NCI-H2081 (cell line): ENCODE measurements at regions not wholly inside any gene's neighbourhood (a gene's known extent, or its start where the extent isn't known, plus 50 kb on each side); places are given as distances from the start of the nearest gene placed in this dataset.

ENCODE experiments used
- DNase-seq, 2 experiments: peaks; one replicate each; lab custom pipeline; 2025; lab: John Stamatoyannopoulos, UW

DNA sequence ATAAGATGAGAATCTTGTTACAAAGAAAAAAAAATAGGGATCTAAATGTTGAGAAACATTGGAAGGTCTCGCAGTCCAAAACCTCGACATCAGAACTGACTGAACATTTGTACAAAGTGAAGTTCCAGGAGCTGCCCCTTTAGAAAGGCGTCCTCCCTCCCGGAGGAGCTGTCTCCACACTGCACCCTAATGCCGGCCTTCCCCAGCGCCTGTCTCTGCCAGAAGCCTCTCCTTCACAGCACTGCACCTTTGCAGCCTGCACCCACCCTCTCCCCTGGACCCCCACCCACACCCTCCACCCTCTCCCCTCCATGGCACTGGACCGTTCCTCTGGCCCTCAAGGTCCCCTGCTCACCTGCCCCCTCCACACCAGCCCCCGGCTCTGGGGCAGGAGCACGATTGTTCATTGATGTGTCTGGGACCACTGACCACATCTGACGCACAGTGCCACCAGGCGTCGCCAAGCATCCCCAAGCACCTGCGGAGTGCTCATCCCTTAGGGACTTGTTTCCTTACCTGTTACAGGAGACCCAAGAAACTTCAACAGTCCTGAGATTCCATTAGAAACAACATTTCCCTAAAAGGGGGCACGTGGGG, 90.3 kb upstream of the SNTG2 start:
- no peak for DNase-seq

DNA sequence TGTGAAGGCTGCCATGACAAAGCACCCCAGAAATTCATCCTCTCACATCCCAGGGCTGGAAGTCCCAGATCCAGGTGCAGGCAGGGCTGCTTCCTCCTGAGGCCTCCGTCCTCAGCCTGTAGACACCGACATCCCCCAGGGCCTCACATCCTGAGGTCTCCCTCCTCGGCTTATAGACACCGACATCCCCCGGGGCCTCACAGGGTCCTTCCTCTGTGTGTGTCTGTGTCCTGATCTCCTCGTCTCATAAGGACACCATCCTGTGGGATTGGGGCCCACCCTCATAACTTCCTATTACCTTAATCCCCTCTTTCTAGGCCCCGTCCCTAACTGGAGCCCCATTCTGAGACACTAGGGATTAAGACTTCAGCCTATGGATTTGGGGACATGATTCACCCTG, 92.0 kb upstream of the SNTG2 start:
- no peak for DNase-seq

DNA sequence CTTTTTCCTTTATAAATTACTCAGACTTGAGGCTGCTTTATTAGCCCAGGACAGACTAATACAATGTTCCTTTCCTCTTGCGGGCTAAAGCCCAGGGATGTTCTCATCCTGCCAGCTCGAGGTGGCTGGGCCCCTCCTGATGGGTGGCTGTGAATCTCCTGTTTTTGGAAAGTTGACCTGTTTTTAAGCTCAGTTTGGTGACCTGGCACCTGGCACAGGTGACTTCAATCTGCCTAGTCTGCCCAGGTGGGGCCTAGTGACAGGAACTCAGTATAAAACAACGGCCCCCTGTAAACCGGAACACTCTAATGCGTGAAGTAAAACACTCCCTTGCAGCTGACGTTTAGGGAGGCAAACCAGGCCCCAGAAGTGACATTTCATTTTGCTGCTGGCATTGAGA, 92.7 kb upstream of the SNTG2 start:
- no peak for DNase-seq

DNA sequence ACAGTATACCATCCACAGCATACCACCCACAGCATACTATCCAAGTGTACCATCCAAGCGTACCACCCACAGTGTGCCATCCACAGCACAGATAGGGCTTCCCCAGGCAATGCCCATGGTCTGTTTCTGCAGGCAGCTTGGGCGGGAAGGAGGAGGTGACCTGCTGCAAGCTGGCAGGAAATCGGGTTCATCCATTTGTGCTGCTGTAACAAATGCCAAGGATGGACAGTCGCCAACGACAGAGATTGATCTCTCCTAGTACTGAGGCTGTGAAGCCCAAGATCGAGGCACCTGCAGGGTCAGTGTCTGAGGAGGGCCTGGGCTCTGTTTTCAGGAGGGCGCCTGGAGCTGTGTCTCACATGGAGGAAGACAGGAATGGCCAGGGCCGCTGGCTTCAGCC, 93.6 kb upstream of the SNTG2 start:
- DNase-seq = no peak

DNA sequence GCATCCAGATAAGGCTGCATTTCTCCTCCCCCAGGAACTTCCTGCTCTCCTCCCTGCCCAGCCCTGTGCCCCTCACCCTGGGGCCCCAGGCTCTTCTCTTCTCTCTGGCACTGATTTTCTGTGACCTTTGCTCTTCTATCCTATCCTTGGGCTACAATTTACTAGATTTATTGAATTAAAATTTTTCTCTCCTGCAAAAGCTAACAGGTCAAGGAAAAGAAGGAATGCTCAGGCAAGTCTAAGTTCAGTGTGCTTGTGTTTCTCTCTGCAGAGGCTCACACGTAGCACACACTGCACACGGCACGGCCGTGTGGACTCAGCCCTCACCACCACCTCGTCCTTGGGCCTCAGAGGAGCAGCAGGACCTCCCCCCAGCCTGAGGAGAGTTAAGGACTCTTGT, 94.2 kb upstream of the SNTG2 start:
- no peak for DNase-seq

DNA sequence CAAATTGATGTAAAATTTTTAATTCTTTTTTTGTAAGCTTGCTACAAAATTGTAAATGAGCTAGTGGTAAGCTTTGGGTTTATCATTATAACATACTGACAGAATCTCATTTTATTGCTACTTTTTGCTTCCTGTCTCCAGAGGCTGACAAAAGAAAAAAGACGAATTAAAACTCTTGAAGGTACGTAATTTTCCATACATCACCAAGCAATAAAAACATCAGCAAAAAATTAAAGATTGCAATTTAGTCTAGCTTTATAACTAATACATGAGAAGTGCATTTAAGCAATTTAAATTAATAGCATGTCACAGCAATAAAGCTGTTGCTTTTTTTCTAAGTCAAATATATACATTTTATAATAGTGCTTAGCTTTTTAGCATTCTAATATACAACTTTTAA, 94.6 kb upstream of the SNTG2 start:
- DNase-seq = no peak

DNA sequence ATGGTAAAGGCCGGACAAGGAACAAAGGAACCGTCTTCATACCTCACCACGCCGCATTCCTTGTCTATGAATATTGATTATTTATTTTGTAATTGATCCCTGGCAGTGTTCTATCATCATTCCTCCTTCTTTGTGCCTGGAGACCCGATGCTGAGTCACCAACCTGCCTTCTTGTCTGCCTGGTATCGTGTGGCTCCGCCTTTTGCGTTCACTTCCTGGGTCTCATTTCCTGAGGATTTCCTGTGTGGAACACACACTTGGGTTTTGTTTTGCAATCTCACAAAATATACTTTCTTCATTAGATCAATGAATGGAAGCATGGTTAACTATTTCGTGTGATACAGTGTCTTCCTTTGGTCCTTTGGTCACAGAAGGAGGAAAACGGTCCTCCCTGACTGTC, 95.5 kb upstream of the SNTG2 start:
- DNase-seq = no peak

DNA sequence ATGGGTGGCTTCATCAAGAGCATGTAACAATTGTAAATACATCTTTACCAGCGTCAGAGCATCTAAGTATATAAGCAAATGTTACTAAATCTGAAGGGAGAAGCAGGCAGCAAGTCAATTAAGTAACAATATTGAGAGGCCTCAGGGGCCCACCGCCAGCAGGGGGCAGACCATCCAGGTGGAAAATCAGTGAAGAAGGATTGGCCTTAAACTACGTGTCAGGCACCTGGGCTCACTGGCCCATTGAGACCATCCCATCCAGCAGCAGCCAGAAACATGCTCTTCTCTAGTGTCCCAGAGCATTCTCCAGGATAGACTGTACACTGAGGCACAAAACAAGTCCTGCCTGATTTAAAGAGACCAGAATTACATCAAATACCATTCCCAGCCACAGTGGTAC, 96.2 kb upstream of the SNTG2 start:
- peak; percentile 3 to 41 for DNase-seq

DNA sequence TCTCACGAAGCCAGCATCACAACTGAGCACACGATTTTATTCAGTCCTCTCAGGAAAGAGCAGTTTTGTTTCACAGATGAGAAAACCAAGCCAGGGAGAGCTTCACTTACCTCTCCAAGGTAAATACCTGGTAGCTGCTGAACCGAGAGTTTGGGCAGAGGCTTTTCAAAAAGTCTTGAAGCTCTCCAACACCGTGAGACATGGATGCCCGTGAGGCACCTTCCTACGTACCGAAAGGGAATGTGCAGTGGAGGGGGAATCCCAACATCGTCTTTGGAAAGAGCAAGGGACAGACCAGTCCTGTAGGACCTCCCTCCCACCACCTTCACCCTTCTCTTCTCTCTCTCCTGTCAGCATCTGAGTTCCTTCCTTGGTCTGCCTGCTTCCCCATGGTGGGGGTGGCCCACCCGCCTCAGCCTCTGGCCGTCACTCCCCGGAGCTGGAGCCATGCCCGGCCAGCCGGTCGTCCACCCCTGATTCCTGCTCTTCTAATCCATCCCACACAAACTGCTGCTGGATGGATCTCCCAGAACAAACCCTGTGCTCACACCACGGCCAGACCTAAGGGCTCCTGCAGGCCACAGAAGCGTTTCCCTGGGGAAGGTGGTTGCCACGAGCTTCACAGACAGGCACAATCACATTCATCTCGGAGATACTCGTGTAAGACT, 97.3 kb upstream of the SNTG2 start:
- no peak for DNase-seq

DNA sequence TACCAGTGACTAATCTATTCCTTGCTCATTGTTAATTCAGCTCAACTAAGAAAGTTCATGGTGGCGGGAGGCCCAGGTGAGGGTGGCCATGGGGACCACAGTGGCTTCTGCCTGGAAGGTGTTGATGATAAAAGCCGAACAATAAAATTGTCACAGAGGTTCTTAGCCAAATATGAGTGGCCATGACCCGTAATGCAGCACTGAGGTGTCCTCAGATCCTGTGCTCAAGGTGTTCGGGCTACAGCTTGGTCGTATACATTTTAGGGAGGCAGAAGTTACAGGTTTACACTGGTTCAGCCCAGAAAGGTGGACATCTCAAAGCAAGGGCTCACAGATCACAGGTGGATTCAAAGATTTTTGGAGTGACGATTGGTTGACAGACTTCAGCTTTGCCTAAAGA, 98.5 kb upstream of the SNTG2 start:
- DNase-seq = no peak

DNA sequence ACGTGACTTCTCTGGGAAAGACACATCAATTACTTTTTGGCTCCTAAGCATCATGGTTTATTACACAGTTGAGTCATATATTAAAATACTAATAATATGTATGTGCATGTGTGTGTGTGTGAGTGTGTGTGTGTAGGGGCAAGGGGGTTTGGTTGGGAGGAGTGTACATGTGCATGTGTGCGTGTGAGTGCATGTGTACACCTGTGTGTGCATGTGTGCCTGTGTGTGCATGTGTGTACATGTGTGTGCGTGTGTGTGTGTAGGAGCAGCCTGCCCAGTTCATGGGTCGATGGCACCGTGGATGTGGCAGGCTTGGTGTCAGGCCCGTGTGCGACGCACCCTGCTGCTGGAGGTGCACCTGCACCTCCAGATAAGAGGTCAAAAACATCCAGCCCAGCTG, 99.0 kb upstream of the SNTG2 start:
- DNase-seq = no peak

DNA sequence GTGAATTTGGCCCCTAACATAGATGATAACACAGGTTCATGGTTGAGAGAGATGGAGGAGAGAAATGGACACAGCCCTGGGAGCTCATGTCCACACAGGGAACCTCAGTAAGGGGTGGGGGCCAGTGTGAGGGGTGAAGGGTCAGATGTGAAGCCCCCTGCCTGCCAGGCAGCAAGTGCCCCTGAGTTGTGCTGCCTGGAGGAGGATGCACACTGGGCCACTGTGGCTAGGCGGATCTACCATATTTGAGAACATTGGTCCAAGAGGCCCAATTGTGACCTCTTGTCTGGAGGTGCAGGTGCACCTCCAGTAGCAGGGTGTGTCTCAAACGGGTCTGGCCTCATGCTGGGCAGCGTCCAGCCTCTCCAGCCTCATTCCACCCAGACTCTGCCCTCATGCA, 99.6 kb upstream of the SNTG2 start:
- no peak for DNase-seq

DNA sequence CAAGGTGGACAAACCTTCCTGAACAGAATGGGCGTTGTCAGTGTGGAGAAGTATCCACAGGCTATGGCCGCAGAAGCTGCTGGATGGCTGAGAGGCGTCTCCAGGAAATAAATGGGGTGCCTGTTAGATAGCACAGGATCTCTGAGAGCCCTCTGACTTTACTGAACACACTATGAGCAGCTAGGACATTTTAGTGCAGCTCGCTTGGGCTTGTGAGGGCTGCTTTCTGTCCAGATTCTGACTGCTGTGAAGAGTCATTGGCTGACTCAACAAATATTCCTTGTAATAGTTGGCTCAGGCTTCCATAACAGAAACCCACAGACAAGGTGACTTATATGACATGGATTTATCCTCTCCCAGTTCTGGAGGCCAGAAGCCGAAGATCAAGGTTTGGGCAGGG, 100.2 kb upstream of the SNTG2 start:
- DNase-seq = no peak

DNA sequence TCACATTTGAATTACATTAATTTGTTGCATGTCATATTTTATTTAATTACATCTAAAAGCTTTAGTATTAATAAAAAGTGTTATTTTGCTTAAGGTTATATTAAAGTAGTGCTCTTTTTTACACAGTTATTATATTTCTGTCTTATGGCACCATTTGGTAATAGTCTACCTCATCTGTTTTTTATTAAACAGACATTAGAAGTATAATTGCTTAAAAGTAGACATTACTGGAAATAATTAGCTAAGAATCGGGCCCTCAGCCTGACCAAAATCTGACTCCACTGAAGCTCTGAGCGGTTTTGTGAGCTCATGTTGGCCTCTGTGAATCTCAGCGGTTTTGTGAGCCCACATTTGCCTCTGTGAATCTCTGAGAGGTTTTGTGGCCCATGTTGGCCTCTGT, 102.5 kb upstream of the SNTG2 start:
- no peak for DNase-seq

DNA sequence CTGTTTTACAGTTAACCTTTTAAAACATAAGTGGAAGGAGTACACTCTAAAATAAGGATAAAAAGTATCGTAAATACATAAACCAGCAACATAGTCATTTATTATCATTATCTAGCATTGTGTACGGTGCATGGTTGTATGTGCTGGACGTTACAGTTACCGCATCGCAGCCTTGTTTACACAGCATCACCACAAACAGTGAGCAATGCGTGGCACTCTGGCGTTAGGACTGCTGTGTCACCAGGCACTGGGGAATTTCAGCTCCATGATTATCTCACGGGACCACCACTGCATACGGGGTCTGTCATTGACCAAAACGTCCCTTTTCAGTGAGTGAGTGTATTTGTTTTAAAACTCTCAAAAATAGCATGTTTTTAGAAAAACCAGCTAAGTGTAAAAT, 103.0 kb upstream of the SNTG2 start:
- no peak for DNase-seq

DNA sequence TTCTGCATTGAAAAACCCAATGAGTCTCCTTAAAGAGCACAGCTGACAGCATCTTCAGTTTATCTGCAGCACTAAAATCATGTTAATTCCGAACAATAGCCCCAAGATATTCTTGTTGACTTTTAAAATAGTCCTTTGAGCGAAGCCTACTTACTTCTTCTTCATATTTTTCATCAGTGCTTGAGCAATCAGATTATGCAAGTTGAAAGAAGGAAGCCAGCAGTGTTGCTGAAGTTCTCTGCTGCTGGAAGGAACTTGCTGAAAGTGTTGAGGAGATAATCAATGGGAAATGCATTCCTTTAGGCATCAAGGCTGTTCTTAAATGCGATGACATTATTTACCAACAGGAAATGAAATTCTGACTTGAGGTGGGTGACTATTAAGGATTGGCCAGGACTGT, 105.9 kb upstream of the SNTG2 start:
- DNase-seq = no peak

DNA sequence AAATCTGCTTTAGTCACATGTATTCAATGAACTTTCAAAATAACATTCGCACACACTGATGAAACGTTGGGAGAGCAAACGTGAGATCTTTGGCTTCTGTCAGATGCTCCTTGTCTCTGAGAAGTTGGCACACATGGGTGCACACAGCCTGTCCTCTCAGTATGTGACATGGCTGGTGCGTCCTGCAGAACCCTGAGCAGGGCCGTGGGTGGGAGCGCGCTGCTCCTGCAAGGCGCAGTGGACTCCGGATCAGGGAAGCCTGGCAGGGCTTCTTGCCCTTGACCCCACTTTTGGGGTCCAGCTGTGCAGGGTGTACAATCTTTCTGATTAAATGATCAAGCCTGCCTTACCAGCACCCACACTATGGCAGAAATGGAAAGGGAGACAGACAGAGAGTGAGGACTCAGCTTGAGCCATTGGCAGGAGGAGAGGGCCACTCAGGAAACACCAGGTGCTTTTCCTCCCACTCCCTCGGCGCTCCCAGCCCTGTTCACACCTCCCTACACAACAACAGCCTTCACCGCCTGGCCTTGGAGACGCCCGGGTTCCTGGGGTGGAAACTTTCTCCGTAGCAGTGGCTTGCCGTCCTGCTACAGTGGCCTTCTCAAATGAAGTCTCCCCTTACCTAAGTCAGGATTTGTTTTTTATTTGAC, 108.4 kb upstream of the SNTG2 start:
- no peak for DNase-seq

DNA sequence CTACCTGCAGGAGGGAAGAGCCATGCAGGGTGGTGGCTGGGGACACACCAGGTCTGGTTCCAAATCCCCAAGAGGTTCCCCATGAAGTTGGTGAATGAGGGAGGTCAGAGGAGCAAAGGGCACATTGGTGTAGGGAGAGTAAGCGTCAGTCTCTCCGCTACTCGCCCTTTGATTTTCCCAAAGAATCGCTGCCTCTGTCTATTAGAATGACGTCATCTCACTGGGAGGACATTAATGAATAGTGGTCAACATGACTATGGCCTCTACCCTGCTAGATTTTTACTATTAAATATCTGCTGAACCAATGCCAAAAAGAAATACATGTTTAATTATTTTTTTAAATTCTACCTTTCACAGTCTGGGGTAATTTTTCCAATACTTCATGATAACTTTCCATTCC, 109.6 kb upstream of the SNTG2 start:
- DNase-seq = no peak

DNA sequence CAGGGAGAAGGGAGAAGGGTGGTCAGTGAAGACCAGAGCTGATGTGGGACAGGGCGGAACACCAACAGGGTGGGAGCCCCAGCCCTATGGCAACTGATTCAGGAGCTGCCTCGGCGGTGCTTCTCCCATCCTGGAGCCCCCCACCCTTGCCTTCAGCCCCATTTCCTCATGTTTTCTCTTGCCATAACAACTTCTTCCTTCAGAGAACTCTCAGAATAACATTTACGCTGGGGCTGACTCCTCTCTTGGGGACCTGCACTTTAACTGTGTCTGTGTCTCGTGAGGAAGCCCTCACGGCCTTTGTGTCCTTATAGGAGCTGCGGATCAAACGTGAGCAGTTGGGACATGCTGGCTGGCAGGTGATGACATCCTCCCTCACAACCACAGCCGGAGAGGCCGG, 116.4 kb upstream of the SNTG2 start:
- no peak for DNase-seq

DNA sequence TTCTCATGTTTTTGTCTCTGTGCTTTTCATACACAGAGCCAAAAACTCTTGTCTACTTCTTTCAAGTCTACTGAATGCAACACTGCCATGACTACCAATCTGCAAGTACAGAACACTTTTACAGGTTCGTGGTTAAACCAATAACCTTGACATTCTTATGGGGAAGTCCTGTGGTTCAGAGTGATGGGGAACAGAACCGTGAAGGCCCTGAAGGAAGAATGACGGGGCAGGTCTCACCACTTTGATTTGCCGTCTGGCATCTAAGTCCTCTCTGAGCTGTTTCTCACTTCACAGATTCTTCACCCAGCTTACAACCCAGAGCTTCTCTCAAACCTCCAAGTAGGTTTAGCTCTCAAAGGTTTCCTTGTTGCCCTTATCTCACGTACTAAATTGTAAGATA, 117.5 kb upstream of the SNTG2 start:
- no peak for DNase-seq

DNA sequence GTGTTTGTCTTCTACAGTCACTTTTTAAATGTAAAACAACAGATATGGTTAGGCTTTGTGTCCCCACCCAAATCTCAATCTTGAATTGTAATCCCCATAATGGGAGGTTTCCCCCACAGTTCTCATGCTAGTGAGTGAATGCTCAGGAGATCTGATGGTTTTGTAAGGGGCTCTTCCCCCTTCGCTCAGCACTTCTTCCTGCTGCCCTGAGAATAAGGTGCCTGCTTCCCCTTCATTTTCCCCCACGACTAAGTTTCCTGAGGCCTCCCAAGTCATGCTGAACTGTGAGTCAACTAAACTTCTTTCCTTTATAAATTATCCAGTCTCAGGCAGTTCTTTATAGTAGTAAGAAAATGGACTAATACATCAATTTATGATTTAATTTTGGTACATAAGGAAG, 118.0 kb upstream of the SNTG2 start:
- no peak for DNase-seq

DNA sequence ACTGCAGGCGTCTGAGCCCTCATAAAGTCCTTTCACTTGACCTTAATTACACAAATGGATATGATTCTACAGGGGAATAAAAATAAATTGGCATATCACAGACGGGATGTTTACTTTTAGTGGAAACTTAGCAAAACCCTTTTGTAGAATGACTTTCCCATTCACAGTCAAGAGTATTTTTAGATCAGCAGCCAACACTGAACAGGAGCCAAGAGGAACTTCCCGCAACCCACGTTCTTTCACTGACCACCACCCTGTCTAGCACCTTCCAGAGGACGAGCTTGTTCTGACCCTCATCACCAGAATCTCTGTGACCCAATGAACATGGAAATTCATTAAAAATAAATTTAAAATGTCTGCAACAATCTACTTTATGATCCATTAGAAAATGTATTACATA, 119.0 kb upstream of the SNTG2 start:
- no peak for DNase-seq

DNA sequence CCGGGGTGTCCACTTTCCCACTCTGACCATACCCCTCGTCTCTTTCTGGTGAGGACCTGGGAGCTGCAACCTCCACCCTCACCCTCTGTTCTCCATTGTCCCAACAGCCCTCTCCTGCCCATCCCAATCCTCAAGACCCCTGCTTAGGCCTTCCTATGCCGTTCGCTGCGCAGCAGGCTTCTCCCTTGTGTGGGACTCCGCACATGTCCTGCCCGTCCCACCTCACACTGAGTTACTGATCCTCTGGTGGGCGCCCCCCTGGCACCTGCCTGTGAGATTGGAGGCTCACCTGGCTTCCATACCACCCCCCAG, 119.5 kb upstream of the SNTG2 start:
- no peak for DNase-seq
